Activated T-cell treated with anti-CD3 and anti-CD28 coated beads for 24 hours (primary cell): ENCODE measurements at regions not wholly inside any gene's neighbourhood (a gene's known extent, or its start where the extent isn't known, plus 50 kb on each side); places are given as distances from the start of the nearest gene placed in this dataset.
"Not testable (repeated sequence)": the region's sequence is repeated elsewhere in the genome, so short reads cannot be mapped to it uniquely, and the experiment has no call there.

Source experiments
- DNase-seq: peaks from one replicate; pipeline ENCODE4 v3.0.0-alpha.2; 2020; ENCODE audit warnings: low read depth

- DNase-seq, result no peak
These were observed 309.2 kb upstream of the KITLG start for GRCh38 chr12:88889326-88890110.

GRCh38 chr12:88884600-88884999 lies 304.3 kb upstream of the KITLG start:
- no peak for DNase-seq

- DNase-seq, result no peak
These were observed 302.4 kb upstream of the KITLG start for GRCh38 chr12:88882662-88883061.

GRCh38 chr12:88880051-88880450 lies 299.8 kb upstream of the KITLG start:
- DNase-seq, result no peak

GRCh38 chr12:88878295-88878694 lies 298.0 kb upstream of the KITLG start:
- DNase-seq, result no peak

- no peak for DNase-seq
These were observed 296.6 kb upstream of the KITLG start for GRCh38 chr12:88876857-88877256.

GRCh38 chr12:88870000-88870737 lies 289.9 kb upstream of the KITLG start:
- no peak for DNase-seq

GRCh38 chr12:88868050-88868449 lies 287.8 kb upstream of the KITLG start:
- DNase-seq, result no peak

GRCh38 chr12:88867510-88867909 lies 287.2 kb upstream of the KITLG start:
- no peak for DNase-seq

- DNase-seq, result no peak
These were observed 286.6 kb upstream of the KITLG start for GRCh38 chr12:88866881-88867280.

- DNase-seq, result no peak
These were observed 285.3 kb upstream of the KITLG start for GRCh38 chr12:88865537-88865936.

GRCh38 chr12:88860851-88861250 lies 280.6 kb upstream of the KITLG start:
- no peak for DNase-seq

- no peak for DNase-seq
These were observed 275.9 kb upstream of the KITLG start for GRCh38 chr12:88856201-88856600.

GRCh38 chr12:88855301-88855700 lies 275.0 kb upstream of the KITLG start:
- no peak for DNase-seq

GRCh38 chr12:88854260-88854659 lies 274.0 kb upstream of the KITLG start:
- no peak for DNase-seq

- DNase-seq, result not testable (repeated sequence)
These were observed 267.0 kb upstream of the KITLG start for GRCh38 chr12:88847246-88847645.

GRCh38 chr12:88844426-88844825 lies 264.2 kb upstream of the KITLG start:
- no peak for DNase-seq

GRCh38 chr12:88842314-88842713 lies 262.0 kb upstream of the KITLG start:
- no peak for DNase-seq

GRCh38 chr12:88839486-88839885 lies 259.2 kb upstream of the KITLG start:
- no peak for DNase-seq

GRCh38 chr12:88836156-88836555 lies 255.9 kb upstream of the KITLG start:
- no peak for DNase-seq

GRCh38 chr12:88834226-88834625 lies 254.0 kb upstream of the KITLG start:
- DNase-seq, result no peak

- no peak for DNase-seq
These were observed 253.4 kb upstream of the KITLG start for GRCh38 chr12:88833641-88834116.

GRCh38 chr12:88828537-88828936 lies 248.3 kb upstream of the KITLG start:
- DNase-seq, result not testable (repeated sequence)
